ENCODE measurements at regions not wholly inside any gene's neighbourhood (a gene's known extent, or its start where the extent isn't known, plus 50 kb on each side); places are given as distances from the start of the nearest gene placed in this dataset.

DNA sequence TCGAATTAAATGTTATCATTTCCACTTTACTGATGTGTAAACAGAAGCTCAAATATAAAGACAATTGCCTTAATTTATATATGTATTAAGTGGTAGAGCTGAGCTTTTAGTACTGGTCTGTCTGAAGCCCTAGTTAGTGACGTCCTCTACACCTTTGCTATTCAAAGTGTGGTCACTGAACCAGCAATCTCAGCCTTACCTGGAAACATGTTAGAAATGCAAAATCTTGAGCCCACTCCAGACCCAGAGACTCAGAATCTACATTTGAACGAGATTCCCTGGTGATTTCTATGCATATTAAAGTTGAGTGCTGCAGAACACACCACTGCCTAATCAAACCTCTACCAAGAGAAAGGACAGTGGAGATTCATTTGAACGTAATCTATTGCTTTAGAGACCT, 88.3 kb upstream of the MPDZ start:
- TF ChIP-seq, protein P1, sequence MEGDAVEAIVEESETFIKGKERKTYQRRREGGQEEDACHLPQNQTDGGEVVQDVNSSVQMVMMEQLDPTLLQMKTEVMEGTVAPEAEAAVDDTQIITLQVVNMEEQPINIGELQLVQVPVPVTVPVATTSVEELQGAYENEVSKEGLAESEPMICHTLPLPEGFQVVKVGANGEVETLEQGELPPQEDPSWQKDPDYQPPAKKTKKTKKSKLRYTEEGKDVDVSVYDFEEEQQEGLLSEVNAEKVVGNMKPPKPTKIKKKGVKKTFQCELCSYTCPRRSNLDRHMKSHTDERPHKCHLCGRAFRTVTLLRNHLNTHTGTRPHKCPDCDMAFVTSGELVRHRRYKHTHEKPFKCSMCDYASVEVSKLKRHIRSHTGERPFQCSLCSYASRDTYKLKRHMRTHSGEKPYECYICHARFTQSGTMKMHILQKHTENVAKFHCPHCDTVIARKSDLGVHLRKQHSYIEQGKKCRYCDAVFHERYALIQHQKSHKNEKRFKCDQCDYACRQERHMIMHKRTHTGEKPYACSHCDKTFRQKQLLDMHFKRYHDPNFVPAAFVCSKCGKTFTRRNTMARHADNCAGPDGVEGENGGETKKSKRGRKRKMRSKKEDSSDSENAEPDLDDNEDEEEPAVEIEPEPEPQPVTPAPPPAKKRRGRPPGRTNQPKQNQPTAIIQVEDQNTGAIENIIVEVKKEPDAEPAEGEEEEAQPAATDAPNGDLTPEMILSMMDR (IDR thresholded peaks at IDR 0.05) = no peak
- TF ChIP-seq ZFX (IDR thresholded peaks at IDR 0.05; ENCODE audit: borderline replicate concordance) = no peak
